ENCODE measurements at regions not wholly inside any gene's neighbourhood (a gene's known extent, or its start where the extent isn't known, plus 50 kb on each side); places are given as distances from the start of the nearest gene placed in this dataset.

DNA sequence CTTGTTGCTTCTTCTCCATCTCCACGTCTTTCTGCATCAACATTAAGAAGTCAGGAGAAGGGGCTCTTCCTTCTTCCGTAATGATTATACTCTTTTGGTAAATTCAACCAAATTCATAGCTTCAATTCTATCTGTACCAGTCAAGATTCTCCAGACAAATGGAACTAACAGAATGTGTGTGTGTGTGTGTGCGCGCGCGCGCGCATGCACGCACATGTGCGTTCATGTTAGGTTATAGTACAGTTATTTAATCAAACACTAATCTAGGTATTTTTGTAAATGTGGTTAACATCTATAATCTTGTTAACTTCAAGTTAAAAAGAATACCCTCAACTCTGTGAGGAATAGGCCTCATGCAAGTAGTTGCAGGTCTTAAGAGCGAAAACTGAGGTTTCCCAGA, 150.3 kb upstream of the TAS2R1 start:
- no peak for TF ChIP-seq EP300 (IDR thresholded peaks at IDR 0.05)
- no peak for TF ChIP-seq KDM1A (IDR thresholded peaks at IDR 0.05; ENCODE audit: low read depth)
- TF ChIP-seq, protein P1, sequence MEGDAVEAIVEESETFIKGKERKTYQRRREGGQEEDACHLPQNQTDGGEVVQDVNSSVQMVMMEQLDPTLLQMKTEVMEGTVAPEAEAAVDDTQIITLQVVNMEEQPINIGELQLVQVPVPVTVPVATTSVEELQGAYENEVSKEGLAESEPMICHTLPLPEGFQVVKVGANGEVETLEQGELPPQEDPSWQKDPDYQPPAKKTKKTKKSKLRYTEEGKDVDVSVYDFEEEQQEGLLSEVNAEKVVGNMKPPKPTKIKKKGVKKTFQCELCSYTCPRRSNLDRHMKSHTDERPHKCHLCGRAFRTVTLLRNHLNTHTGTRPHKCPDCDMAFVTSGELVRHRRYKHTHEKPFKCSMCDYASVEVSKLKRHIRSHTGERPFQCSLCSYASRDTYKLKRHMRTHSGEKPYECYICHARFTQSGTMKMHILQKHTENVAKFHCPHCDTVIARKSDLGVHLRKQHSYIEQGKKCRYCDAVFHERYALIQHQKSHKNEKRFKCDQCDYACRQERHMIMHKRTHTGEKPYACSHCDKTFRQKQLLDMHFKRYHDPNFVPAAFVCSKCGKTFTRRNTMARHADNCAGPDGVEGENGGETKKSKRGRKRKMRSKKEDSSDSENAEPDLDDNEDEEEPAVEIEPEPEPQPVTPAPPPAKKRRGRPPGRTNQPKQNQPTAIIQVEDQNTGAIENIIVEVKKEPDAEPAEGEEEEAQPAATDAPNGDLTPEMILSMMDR (IDR thresholded peaks at IDR 0.05): no peak
- TF ChIP-seq, protein P2, sequence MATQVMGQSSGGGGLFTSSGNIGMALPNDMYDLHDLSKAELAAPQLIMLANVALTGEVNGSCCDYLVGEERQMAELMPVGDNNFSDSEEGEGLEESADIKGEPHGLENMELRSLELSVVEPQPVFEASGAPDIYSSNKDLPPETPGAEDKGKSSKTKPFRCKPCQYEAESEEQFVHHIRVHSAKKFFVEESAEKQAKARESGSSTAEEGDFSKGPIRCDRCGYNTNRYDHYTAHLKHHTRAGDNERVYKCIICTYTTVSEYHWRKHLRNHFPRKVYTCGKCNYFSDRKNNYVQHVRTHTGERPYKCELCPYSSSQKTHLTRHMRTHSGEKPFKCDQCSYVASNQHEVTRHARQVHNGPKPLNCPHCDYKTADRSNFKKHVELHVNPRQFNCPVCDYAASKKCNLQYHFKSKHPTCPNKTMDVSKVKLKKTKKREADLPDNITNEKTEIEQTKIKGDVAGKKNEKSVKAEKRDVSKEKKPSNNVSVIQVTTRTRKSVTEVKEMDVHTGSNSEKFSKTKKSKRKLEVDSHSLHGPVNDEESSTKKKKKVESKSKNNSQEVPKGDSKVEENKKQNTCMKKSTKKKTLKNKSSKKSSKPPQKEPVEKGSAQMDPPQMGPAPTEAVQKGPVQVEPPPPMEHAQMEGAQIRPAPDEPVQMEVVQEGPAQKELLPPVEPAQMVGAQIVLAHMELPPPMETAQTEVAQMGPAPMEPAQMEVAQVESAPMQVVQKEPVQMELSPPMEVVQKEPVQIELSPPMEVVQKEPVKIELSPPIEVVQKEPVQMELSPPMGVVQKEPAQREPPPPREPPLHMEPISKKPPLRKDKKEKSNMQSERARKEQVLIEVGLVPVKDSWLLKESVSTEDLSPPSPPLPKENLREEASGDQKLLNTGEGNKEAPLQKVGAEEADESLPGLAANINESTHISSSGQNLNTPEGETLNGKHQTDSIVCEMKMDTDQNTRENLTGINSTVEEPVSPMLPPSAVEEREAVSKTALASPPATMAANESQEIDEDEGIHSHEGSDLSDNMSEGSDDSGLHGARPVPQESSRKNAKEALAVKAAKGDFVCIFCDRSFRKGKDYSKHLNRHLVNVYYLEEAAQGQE (IDR thresholded peaks at IDR 0.05): no peak
- TF ChIP-seq, protein P3, sequence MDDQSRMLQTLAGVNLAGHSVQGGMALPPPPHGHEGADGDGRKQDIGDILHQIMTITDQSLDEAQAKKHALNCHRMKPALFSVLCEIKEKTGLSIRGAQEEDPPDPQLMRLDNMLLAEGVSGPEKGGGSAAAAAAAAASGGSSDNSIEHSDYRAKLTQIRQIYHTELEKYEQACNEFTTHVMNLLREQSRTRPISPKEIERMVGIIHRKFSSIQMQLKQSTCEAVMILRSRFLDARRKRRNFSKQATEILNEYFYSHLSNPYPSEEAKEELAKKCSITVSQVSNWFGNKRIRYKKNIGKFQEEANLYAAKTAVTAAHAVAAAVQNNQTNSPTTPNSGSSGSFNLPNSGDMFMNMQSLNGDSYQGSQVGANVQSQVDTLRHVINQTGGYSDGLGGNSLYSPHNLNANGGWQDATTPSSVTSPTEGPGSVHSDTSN (IDR thresholded peaks at IDR 0.05): no peak
- TF ChIP-seq POLR2A (IDR thresholded peaks at IDR 0.05; ENCODE audit: low read length): no peak
- no peak for TF ChIP-seq RAD21 (conservative IDR thresholded peaks at IDR 0.05 in 1 of 2, IDR thresholded peaks at IDR 0.05 in 1 of 2)
- no peak for TF ChIP-seq SMC3 (IDR thresholded peaks at IDR 0.05)
- TF ChIP-seq, protein P4, sequence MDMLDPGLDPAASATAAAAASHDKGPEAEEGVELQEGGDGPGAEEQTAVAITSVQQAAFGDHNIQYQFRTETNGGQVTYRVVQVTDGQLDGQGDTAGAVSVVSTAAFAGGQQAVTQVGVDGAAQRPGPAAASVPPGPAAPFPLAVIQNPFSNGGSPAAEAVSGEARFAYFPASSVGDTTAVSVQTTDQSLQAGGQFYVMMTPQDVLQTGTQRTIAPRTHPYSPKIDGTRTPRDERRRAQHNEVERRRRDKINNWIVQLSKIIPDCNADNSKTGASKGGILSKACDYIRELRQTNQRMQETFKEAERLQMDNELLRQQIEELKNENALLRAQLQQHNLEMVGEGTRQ (IDR thresholded peaks at IDR 0.05): no peak
- no peak for TF ChIP-seq PHF8 (IDR thresholded peaks at IDR 0.05; ENCODE audit: borderline replicate concordance, low read depth)
- no peak for TF ChIP-seq HOXA7 (CRISPR knock-in tag; IDR thresholded peaks at IDR 0.05)
- TF ChIP-seq MYC (IDR thresholded peaks at IDR 0.05; ENCODE audit: borderline replicate concordance, low read length): no peak
- no peak for TF ChIP-seq ZFP36 (IDR thresholded peaks at IDR 0.05; ENCODE audit: borderline replicate concordance, partially characterized antibody)
